ENCODE measurements at regions not wholly inside any gene's neighbourhood (a gene's known extent, or its start where the extent isn't known, plus 50 kb on each side); places are given as distances from the start of the nearest gene placed in this dataset.
"Not testable (repeated sequence)": the region's sequence is repeated elsewhere in the genome, so short reads cannot be mapped to it uniquely, and the experiment has no call there.

GRCh38 chr1:215444715-215445414 is 122.2 kb upstream of the KCTD3 start:
- Mint-ChIP-seq H3K36me3 (ENCODE audit: low read depth) (no peaks in the 10 kb centered on the region), H3K4me1 (peaks cover 2% of the 10 kb centered on the region), H3K27ac (no peak overlapping the region), H3K27me3 (ENCODE audit: insufficient read depth) (no peaks in the 10 kb centered on the region), H3K4me3 (no peak overlapping the region), H3K9me3 (peaks cover 4% of the 10 kb centered on the region)
- H3K27ac ChIP-seq (ENCODE audit: low read depth, low read length), result no peak overlapping the region
- no peak overlapping the region for H3K9ac ChIP-seq (ENCODE audit: extremely low read depth, low read length, poor library complexity, severe bottlenecking)
- H3K9me3 ChIP-seq (ENCODE audit: control insufficient read depth, low read length), result no peaks in the 10 kb centered on the region
- H3K27me3 ChIP-seq (ENCODE audit: control insufficient read depth, insufficient read depth, low read length, poor library complexity, severe bottlenecking), result no peaks in the 10 kb centered on the region
- H3K4me3 ChIP-seq (ENCODE audit: low read length), result no peak overlapping the region
- no peaks in the 10 kb centered on the region for H3K4me1 ChIP-seq (ENCODE audit: control insufficient read depth, insufficient read depth, low read length)
- no peak for DNase-seq
- no peak for TF ChIP-seq CTCF (conservative IDR thresholded peaks at IDR 0.05)
- no peaks in the 10 kb centered on the region for H3K36me3 ChIP-seq (ENCODE audit: control insufficient read depth, insufficient read depth, low read length)
- 89 to 100% methylated on average over 2 of the region's 2 CpGs for WGBS, 2 experiments (ENCODE audit: insufficient coverage in 1 of 2, insufficient read length in 1 of 2)

- not testable (repeated sequence) for H3K27ac ChIP-seq (ENCODE audit: low read depth, low read length); H3K9me3 Mint-ChIP-seq; H3K4me1 Mint-ChIP-seq; H3K27me3 Mint-ChIP-seq (ENCODE audit: insufficient read depth); H3K4me3 Mint-ChIP-seq; H3K4me3 ChIP-seq (ENCODE audit: low read length); H3K9me3 ChIP-seq (ENCODE audit: control insufficient read depth, low read length); DNase-seq; H3K27me3 ChIP-seq (ENCODE audit: control insufficient read depth, insufficient read depth, low read length, poor library complexity, severe bottlenecking); H3K36me3 Mint-ChIP-seq (ENCODE audit: low read depth); H3K36me3 ChIP-seq (ENCODE audit: control insufficient read depth, insufficient read depth, low read length); H3K9ac ChIP-seq (ENCODE audit: extremely low read depth, low read length, poor library complexity, severe bottlenecking); H3K4me1 ChIP-seq (ENCODE audit: control insufficient read depth, insufficient read depth, low read length); H3K27ac Mint-ChIP-seq
- 86 to 97% methylated on average over 5 to 6 of the region's 6 CpGs for WGBS, 2 experiments (ENCODE audit: insufficient coverage in 1 of 2, insufficient read length in 1 of 2)
These were observed 119.1 kb upstream of the KCTD3 start for GRCh38 chr1:215448014-215448413.

GRCh38 chr1:215449147-215449546 is 118.0 kb upstream of the KCTD3 start:
- not testable (repeated sequence) for H3K27me3 Mint-ChIP-seq (ENCODE audit: insufficient read depth); H3K27ac ChIP-seq (ENCODE audit: low read depth, low read length); H3K9me3 ChIP-seq (ENCODE audit: control insufficient read depth, low read length); H3K4me1 ChIP-seq (ENCODE audit: control insufficient read depth, insufficient read depth, low read length); DNase-seq; H3K27me3 ChIP-seq (ENCODE audit: control insufficient read depth, insufficient read depth, low read length, poor library complexity, severe bottlenecking); H3K27ac Mint-ChIP-seq; H3K36me3 Mint-ChIP-seq (ENCODE audit: low read depth); H3K9me3 Mint-ChIP-seq; H3K36me3 ChIP-seq (ENCODE audit: control insufficient read depth, insufficient read depth, low read length); H3K9ac ChIP-seq (ENCODE audit: extremely low read depth, low read length, poor library complexity, severe bottlenecking); H3K4me3 Mint-ChIP-seq; H3K4me3 ChIP-seq (ENCODE audit: low read length); H3K4me1 Mint-ChIP-seq
- WGBS, 2 experiments (ENCODE audit: insufficient coverage in 1 of 2, insufficient read length in 1 of 2), result 87% methylated on average over 1 of the region's 1 CpG; no CpG with 5 or more reads in 1 of the 2 experiments

- H3K4me3 ChIP-seq (ENCODE audit: low read length), result no peak overlapping the region
- H3K9ac ChIP-seq (ENCODE audit: extremely low read depth, low read length, poor library complexity, severe bottlenecking), result no peak overlapping the region
- no peak overlapping the region for H3K27ac ChIP-seq (ENCODE audit: low read depth, low read length)
- TF ChIP-seq CTCF (conservative IDR thresholded peaks at IDR 0.05), result no peak
- no peaks in the 10 kb centered on the region for H3K36me3 ChIP-seq (ENCODE audit: control insufficient read depth, insufficient read depth, low read length)
- H3K9me3 Mint-ChIP-seq, result no peaks in the 10 kb centered on the region
- H3K27ac Mint-ChIP-seq, result no peak overlapping the region
- H3K36me3 Mint-ChIP-seq (ENCODE audit: low read depth), result no peaks in the 10 kb centered on the region
- no peaks in the 10 kb centered on the region for H3K27me3 Mint-ChIP-seq (ENCODE audit: insufficient read depth)
- no peaks in the 10 kb centered on the region for H3K9me3 ChIP-seq (ENCODE audit: control insufficient read depth, low read length)
- peaks cover 10% of the 10 kb centered on the region for H3K4me1 Mint-ChIP-seq
- DNase-seq, result no peak
- H3K27me3 ChIP-seq (ENCODE audit: control insufficient read depth, insufficient read depth, low read length, poor library complexity, severe bottlenecking), result no peaks in the 10 kb centered on the region
- H3K4me3 Mint-ChIP-seq, result no peak overlapping the region
- H3K4me1 ChIP-seq (ENCODE audit: control insufficient read depth, insufficient read depth, low read length), result peaks cover 2% of the 10 kb centered on the region
These were observed 113.7 kb upstream of the KCTD3 start for GRCh38 chr1:215453440-215453839.

All from endodermal cell (in vitro differentiated cells).